Activated naive CD4-positive, alpha-beta T cell treated with anti-CD3 and anti-CD28 coated beads for 36 hours (primary cell): ENCODE measurements at regions not wholly inside any gene's neighbourhood (a gene's known extent, or its start where the extent isn't known, plus 50 kb on each side); places are given as distances from the start of the nearest gene placed in this dataset.
"Not testable (repeated sequence)": the region's sequence is repeated elsewhere in the genome, so short reads cannot be mapped to it uniquely, and the experiment has no call there.

ENCODE experiments used
- CTCF ChIA-PET: fragments of 350-600 bp; sonication (Branson Sonifier 250); formaldehyde crosslinking; loops from one replicate; lab custom pipeline; 2021; ENCODE audit warnings: antibody characterized with exemption; lab: Charles Lee
- DNase-seq: peaks from one replicate; pipeline ENCODE4 v3.0.0-alpha.2; 2020
- H3K27ac Mint-ChIP-seq: one replicate; pipeline ENCODE4 v1.8.0; 2021; ENCODE audit warnings: mild to moderate bottlenecking, mixed read lengths
- H3K27me3 Mint-ChIP-seq: one replicate; pipeline ENCODE4 v1.8.0; 2021; ENCODE audit warnings: low read depth, mixed read lengths
- H3K36me3 Mint-ChIP-seq: one replicate; pipeline ENCODE4 v1.8.0; 2021; ENCODE audit warnings: low read depth, mixed read lengths
- H3K4me1 Mint-ChIP-seq: one replicate; pipeline ENCODE4 v1.8.0; 2021; ENCODE audit warnings: low read depth, mixed read lengths
- H3K4me3 Mint-ChIP-seq: one replicate; pipeline ENCODE4 v1.8.0; 2021; ENCODE audit warnings: mild to moderate bottlenecking, moderate library complexity, mixed read lengths
- H3K9me3 Mint-ChIP-seq: one replicate; pipeline ENCODE4 v1.8.0; 2021; ENCODE audit warnings: mixed read lengths
- intact Hi-C: fragments of 100-400 bp; cut with micrococcal nuclease; formaldehyde crosslinking; loops from one replicate; pipeline ENCODE4 v1.15.1; 2023

DNA sequence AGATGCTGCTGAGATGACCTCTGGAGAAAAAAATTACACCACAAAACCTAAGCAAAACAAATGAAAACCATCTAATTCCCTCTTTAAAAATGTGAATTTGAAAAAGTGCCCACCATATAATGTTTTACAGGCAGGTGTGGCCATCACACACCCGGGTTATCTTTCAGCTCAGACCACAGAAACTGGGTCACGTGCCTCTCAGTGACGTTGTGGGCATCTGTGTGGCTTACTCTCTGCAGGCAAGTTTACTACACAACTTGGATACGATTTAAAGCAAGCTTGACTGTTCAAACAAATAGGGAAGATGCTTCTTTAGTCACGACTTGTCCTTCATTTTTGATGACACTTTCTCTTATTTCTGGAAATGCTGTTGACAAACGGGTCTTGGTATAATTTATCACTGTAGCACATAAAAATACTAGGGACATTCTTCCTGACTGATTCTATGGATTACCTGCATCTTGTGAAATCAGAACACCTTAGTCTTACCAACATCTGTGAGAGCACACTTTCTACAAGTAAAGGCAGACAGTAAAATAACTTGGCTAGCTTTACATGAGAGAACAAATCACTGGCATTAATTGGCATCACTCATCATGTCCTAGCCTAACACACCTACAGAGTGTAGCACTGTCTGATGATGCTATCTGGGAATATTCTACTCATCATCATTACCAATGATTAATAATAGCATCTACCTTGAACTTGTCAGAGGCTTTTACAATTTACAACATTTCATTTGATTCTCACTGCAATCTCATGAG, 89.3 kb upstream of the EDEM3 start:
- Mint-ChIP-seq H3K4me3 (no peak overlapping the region), H3K36me3 (no peaks in the 10 kb centered on the region), H3K27ac (no peak overlapping the region), H3K9me3 (no peaks in the 10 kb centered on the region), H3K4me1 (no peaks in the 10 kb centered on the region), H3K27me3 (no peaks in the 10 kb centered on the region)
- CTCF ChIA-PET: interaction anchor here (0.9 kb wide), 1 partner anchor 138 kb away, joined by 3 read pairs; no protein-coding TSS in a partner anchor
- DNase-seq: peak; percentile 38
- intact Hi-C loops: no loop called here

DNA sequence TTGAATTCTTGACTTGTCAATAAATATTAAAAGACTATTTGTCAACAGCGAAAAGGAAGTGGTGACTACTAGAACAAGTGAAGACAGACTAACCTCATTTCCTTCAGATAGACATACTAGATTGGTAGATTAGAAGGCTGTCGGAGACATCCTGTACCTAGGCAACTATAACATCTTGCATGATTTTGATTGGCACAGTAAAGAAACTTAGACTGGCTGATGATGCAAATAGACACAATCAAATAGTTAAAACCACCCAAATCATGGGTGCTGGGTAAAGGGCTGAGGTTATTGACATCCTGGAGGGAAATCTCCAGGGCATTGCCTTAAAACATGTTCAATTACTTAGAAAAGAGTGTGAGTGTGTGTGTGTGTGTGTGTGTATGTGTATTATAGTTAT, 85.9 kb upstream of the EDEM3 start:
- no peak overlapping the region for H3K4me3 Mint-ChIP-seq
- CTCF ChIA-PET: interaction anchor here (1.8 kb wide), 1 partner anchor 34 kb away, joined by 4 read pairs; no protein-coding TSS in a partner anchor
- intact Hi-C loops: no loop called here

DNA sequence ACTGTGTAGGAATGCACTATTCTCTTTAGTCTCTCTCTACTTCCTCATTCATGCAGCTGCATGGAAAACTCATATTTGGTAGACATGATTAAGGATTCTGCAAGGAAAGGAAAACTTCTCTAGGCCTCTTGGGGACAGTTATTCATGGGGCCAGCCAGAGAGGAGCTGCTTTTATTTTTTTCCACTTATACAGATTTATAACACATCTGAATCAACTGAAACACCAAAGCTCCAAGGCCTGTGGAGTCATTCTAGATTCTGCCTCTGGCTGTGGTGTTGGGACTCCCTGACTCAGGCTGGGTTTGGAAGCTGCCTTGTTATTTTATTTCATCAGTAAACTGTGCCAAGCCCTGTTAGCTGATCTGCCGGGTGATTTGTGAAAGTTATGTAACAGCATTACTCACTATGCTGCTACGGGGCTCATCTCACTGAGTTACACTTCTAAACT, 83.9 kb upstream of the EDEM3 start:
- CTCF ChIA-PET: interaction anchor here (0.6 kb wide), 1 partner anchor 31 kb away, joined by 3 read pairs; no protein-coding TSS in a partner anchor
- intact Hi-C loops: no loop called here
- Mint-ChIP-seq H3K36me3 (no peaks in the 10 kb centered on the region), H3K27ac (no peak overlapping the region), H3K4me3 (no peak overlapping the region), H3K9me3 (no peaks in the 10 kb centered on the region), H3K4me1 (no peaks in the 10 kb centered on the region), H3K27me3 (peaks cover 4% of the 10 kb centered on the region)
- no peak for DNase-seq

More for the DNA sequence above, 85.9 kb upstream of the EDEM3 start:
- no peak overlapping the region for H3K27ac Mint-ChIP-seq
- DNase-seq: no peak
- H3K9me3 Mint-ChIP-seq: no peaks in the 10 kb centered on the region
- H3K4me1 Mint-ChIP-seq: no peaks in the 10 kb centered on the region
- H3K27me3 Mint-ChIP-seq: no peaks in the 10 kb centered on the region
- H3K36me3 Mint-ChIP-seq: no peaks in the 10 kb centered on the region

DNA sequence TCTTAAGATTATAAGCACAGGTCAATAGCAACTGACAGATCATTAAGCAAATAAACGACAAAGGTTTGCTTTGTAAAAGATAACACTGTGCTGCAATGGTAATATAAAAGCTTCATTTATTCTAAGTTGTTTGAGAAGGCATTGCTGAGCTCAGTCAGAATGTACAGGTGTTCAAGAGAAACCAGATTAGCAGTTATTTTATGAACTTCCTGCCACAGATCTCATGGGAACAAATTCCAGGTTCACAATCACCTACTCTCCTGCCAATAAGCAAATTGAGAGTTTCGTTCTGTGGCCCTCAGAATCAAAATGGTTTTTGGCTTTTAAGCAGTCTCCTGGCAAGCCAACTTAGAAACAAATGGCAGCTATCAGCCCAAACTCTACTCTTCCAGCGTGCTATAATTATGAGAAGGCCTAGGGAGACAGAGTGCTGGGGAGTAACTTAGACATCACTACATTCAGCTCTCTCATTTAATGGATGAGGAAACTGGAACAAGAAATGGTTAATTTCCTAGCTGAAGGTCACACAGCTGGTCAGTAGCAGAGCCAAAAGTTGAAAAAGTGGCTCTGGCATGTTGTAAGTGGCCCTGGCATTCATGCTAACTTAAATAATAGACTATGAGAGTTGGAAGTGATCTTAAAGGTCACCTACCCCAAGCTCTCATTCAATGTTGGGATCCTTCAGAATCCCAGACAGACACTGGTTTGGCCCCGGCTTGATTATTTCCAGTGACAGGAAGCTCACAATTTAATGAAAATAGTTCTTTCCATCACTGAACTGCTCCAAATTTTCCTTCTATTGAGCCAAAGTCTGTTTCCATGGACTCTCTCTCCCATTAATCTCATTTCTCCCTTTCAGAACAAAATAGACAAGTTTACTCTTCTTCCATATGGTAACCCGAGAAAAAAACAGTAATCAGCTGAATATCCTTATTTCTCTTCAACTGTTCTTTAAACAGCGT, 82.6 kb upstream of the EDEM3 start:
- Mint-ChIP-seq H3K27ac (no peak overlapping the region), H3K9me3 (no peaks in the 10 kb centered on the region), H3K4me1 (no peaks in the 10 kb centered on the region), H3K4me3 (no peak overlapping the region), H3K36me3 (no peaks in the 10 kb centered on the region), H3K27me3 (peaks cover 4% of the 10 kb centered on the region)
- DNase-seq: no peak
- intact Hi-C loops: no loop called here
- CTCF ChIA-PET: no interaction called here

DNA sequence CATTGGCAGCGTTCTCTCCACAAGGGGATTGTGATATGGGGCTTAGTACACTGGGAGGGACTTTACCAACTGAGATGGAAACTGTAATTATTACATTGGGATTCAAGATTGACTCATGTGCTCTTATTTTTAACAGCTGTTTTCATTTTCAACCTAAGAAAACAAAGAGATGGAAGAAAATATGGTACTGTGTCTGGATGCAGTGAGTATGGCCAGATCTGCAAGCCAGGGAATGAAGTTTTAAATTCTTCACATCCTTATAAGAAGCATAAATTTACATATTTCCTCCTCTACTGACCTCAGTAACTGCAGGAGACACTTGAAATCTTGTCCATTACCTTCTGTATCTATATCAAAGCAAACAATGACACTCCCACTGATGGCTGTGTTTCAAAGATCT, 81.5 kb upstream of the EDEM3 start:
- CTCF ChIA-PET: no interaction called here
- Mint-ChIP-seq H3K27ac (no peak overlapping the region), H3K36me3 (no peaks in the 10 kb centered on the region), H3K27me3 (peaks cover 4% of the 10 kb centered on the region), H3K4me1 (no peaks in the 10 kb centered on the region), H3K9me3 (no peaks in the 10 kb centered on the region), H3K4me3 (no peak overlapping the region)
- intact Hi-C loops: no loop called here
- no peak for DNase-seq

DNA sequence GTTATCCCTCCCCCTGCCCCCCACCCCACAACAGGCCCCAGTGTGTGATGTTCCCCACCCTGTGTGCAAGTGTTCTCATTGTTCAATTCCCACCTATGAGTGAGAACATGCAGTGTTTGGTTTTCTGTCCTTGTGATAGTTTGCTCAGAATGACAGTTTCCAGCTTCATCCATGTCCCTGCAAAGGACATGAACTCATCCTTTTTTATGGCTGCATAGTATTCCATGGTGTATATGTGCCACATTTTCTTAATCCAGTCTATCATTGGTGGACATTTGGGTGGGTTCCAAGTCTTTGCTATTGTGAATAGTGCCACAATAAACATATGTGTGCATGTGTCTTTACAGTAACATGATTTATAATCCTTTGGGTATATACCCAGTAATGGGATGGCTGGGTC, 79.3 kb upstream of the EDEM3 start:
- H3K27ac Mint-ChIP-seq, H3K4me3 Mint-ChIP-seq, DNase-seq, H3K9me3 Mint-ChIP-seq, H3K36me3 Mint-ChIP-seq, intact Hi-C loops, H3K27me3 Mint-ChIP-seq, H3K4me1 Mint-ChIP-seq: not testable (repeated sequence)
- CTCF ChIA-PET: interaction anchor here (0.6 kb wide), 1 partner anchor 108 kb away, joined by 5 read pairs; no protein-coding TSS in a partner anchor

DNA sequence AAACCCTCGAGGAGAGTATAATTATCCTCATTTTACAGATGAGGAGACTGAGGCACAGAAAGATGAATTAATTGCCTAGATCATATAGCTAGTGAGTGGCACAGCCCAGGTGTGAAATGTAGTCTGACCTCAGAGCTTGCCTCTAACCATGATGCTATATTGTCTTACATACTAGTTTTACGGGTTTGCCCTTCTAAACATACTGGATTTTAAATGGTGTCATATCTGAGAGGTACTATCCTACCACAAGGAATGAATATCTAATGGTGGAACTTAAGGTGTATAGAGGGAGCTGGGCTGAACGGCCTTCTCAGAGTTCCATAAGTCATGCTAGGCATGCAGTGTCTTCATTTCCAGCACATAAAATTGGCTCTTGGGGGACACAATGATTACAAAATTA, 77.9 kb upstream of the EDEM3 start:
- Mint-ChIP-seq H3K4me3 (no peak overlapping the region), H3K27ac (no peak overlapping the region), H3K4me1 (no peaks in the 10 kb centered on the region), H3K27me3 (peaks cover 4% of the 10 kb centered on the region), H3K36me3 (no peaks in the 10 kb centered on the region), H3K9me3 (no peaks in the 10 kb centered on the region)
- CTCF ChIA-PET: interaction anchor here (0.8 kb wide), 1 partner anchor 27 kb away, joined by 3 read pairs; no protein-coding TSS in a partner anchor
- intact Hi-C loops: no loop called here
- DNase-seq: no peak

DNA sequence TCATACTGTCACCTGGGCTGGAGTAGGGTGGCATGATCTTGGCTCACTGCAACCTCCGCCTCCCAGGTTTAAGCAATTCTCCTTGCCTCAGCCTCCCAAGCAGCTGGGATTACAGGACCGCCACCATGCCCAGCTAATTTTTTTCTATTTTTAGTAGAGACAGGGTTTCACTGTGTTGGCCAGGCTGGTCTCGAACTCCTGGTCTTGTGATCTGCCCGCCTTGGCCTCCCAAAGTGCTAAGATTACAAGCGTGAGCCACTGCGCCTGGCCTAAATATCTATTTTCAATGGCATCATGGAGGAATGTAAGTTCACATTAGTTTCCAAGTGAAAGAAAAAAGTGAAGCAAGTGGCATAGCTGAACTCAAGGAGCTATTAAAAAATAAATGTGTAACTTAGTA, 74.8 kb upstream of the EDEM3 start:
- H3K36me3 Mint-ChIP-seq, intact Hi-C loops, H3K27me3 Mint-ChIP-seq, DNase-seq, H3K4me3 Mint-ChIP-seq, H3K9me3 Mint-ChIP-seq, H3K27ac Mint-ChIP-seq, CTCF ChIA-PET, H3K4me1 Mint-ChIP-seq: not testable (repeated sequence)

DNA sequence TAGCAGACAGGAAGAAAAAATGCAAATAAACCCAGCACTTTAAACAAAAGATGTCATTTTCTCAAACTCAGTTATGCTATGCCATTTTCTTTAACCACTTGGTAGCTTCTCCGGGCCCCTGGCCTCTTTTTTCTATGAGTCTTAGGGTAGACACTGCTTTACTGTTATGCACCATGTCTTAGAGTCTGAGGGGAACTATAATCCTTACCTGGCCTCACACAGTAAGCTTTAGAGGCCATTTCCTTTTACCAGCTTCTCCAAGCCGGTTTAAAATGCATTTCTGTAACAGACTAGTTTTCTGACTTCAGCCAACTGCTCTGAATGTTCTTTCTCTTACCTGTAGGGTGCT, 73.7 kb upstream of the EDEM3 start:
- no peaks in the 10 kb centered on the region for H3K27me3 Mint-ChIP-seq
- CTCF ChIA-PET: interaction anchor here (0.8 to 1.1 kb wide), 2 partner anchors 38 to 69 kb away, joined by 3 to 4 read pairs; no protein-coding TSS in a partner anchor
- H3K9me3 Mint-ChIP-seq: no peaks in the 10 kb centered on the region
- no peak for DNase-seq
- no peak overlapping the region for H3K27ac Mint-ChIP-seq
- intact Hi-C loops: no loop called here
- no peaks in the 10 kb centered on the region for H3K36me3 Mint-ChIP-seq
- H3K4me3 Mint-ChIP-seq: no peak overlapping the region
- H3K4me1 Mint-ChIP-seq: no peaks in the 10 kb centered on the region

DNA sequence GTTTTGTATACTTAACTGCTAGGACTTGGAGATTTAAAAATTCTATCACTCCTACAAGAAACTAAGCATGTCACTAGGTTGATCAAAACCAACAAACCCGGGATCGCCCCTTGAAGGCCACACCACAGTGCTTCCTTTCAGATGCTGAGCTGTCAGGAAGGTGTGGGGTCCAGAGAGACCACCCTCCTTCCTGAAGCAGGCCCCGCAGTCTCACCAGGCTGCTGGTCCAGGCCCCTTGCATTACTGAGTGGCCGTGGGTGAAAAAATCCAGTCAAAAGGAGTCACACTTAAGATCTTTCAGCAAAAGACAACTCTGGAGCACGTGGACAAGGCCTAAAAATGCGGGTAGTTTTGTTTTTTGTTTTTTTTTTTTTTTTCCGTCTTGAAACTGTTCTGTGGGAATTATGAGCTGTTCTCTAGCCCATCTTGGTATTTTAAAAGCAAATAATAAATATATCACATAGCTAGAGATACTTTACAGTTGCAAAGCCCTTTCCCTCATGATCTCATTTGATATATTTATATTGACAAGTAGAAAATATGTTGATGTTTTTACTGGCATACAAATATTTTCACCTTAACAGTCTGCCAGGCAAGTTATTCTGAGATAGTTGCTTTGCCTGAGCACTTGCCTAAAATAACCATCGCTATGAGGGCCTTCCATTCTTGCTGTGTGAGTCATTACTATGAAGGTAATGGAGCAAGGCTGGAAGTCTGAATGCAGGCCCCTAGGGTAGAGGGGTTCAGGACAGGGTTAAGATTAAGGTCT, 73.1 kb upstream of the EDEM3 start:
- intact Hi-C loops: no loop called here

DNA sequence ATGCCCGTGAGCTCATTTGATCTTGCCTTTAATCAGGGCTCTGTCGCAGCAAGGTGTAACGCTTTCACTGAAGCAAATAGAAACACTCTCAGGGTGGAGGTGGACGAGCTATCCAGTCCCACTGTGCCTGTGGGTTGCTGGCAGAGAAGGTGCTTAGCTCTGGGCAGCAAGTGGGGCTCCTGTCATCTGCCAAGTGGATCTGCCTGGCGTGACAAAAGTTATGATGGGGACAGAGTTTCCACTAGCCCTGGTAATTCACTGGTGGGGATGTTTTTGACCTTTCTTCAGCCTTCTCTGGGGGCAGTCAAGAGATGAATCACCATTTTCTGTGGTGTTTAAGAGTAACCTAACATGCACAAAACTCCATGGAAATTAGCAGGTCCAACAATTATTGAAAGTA, 71.3 kb upstream of the EDEM3 start:
- CTCF ChIA-PET: interaction anchor here (0.6 kb wide), 1 partner anchor 21 kb away, joined by 3 read pairs; no protein-coding TSS in a partner anchor
- Mint-ChIP-seq H3K27me3 (no peaks in the 10 kb centered on the region), H3K9me3 (no peaks in the 10 kb centered on the region), H3K27ac (no peak overlapping the region), H3K4me1 (no peaks in the 10 kb centered on the region), H3K4me3 (no peak overlapping the region), H3K36me3 (no peaks in the 10 kb centered on the region)
- intact Hi-C loops: no loop called here
- DNase-seq: no peak

More for the DNA sequence above, 73.1 kb upstream of the EDEM3 start:
- Mint-ChIP-seq H3K27ac (no peak overlapping the region), H3K4me1 (no peaks in the 10 kb centered on the region), H3K4me3 (no peak overlapping the region), H3K27me3 (no peaks in the 10 kb centered on the region), H3K9me3 (no peaks in the 10 kb centered on the region), H3K36me3 (no peaks in the 10 kb centered on the region)
- DNase-seq: no peak
- CTCF ChIA-PET: interaction anchor here (0.6 to 1.1 kb wide), 3 partner anchors 23 to 69 kb away, joined by 3 to 4 read pairs (median 3); no protein-coding TSS in a partner anchor

DNA sequence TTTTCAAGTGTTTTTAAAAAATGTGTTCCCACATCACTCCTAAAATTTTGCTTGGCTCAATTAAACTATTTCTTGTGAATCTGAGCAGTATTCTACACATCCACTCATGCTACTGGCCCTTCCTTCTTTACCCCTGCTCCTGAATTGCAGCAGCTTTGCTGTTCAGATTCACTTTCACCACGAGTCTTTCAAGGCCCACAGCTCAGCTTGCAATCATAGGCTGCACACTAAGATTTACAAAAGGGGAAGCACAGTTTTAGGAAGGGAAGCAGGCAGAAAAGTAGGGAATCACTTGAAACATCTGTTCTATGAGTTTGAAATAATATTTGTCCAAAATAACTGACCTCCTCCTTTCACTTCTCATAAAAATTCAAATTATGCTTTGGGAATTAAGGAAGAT, 70.9 kb upstream of the EDEM3 start:
- Mint-ChIP-seq H3K27ac (no peak overlapping the region), H3K9me3 (no peaks in the 10 kb centered on the region), H3K36me3 (no peaks in the 10 kb centered on the region), H3K4me3 (no peak overlapping the region), H3K27me3 (no peaks in the 10 kb centered on the region), H3K4me1 (no peaks in the 10 kb centered on the region)
- DNase-seq: no peak
- intact Hi-C loops: no loop called here
- CTCF ChIA-PET: interaction anchor here (0.9 kb wide), 1 partner anchor 41 kb away, joined by 3 read pairs; no protein-coding TSS in a partner anchor
